ENCODE measurements at regions not wholly inside any gene's neighbourhood (a gene's known extent, or its start where the extent isn't known, plus 50 kb on each side); places are given as distances from the start of the nearest gene placed in this dataset.

DNA sequence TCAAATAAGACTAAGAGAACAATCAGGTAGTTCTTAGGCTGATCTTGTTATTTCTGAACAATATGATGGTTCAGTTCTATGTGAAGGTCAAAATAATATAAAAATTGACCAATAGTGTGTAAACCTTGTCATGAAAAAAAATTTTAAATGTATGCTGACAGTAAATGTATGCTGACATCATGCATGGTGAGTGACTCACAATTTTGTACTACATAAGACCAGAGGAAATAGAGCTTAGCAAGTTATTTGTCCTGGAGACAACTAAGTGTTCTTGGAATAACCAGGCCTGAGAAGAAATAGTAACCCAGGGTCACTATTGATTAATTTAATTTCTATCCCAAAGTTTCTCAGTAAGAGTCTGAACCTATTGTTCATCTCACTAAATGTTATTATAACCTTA, 182.2 kb upstream of the PCDH15 start:
- H3K9me3 Mint-ChIP-seq = peaks cover 4% of the 10 kb centered on the region
- DNase-seq = no peak
- ATAC-seq (ENCODE audit: poor library complexity) = no peak
- H3K36me3 ChIP-seq (ENCODE audit: insufficient read depth, low read length) = no peaks in the 10 kb centered on the region
- no peak overlapping the region for H3K4me3 ChIP-seq (ENCODE audit: low read length)
- ChIA-PET CTCF (no interaction called here), POLR2A (no interaction called here)
- H3K27ac Mint-ChIP-seq = no peak overlapping the region
- no peaks in the 10 kb centered on the region for H3K4me1 ChIP-seq (ENCODE audit: insufficient read depth, low read length)
- no peaks in the 10 kb centered on the region for H3K4me1 Mint-ChIP-seq (ENCODE audit: low read depth)
- no peaks in the 10 kb centered on the region for H3K36me3 Mint-ChIP-seq (ENCODE audit: low read depth)
- no peak overlapping the region for H3K27ac ChIP-seq (ENCODE audit: low read depth in 1 of 2, low read length in 2 of 2)
- intact Hi-C loops (cut with DNase I, micrococcal nuclease) = no loop called here
- TF ChIP-seq, protein P1, sequence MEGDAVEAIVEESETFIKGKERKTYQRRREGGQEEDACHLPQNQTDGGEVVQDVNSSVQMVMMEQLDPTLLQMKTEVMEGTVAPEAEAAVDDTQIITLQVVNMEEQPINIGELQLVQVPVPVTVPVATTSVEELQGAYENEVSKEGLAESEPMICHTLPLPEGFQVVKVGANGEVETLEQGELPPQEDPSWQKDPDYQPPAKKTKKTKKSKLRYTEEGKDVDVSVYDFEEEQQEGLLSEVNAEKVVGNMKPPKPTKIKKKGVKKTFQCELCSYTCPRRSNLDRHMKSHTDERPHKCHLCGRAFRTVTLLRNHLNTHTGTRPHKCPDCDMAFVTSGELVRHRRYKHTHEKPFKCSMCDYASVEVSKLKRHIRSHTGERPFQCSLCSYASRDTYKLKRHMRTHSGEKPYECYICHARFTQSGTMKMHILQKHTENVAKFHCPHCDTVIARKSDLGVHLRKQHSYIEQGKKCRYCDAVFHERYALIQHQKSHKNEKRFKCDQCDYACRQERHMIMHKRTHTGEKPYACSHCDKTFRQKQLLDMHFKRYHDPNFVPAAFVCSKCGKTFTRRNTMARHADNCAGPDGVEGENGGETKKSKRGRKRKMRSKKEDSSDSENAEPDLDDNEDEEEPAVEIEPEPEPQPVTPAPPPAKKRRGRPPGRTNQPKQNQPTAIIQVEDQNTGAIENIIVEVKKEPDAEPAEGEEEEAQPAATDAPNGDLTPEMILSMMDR (IDR thresholded peaks at IDR 0.05) = no peak
- H3K9me3 ChIP-seq (ENCODE audit: control insufficient read depth in 1 of 2, insufficient read depth in 1 of 2, low read length in 2 of 2) = peaks cover 0 to 3% of the 10 kb centered on the region in 2 experiments
- H3K27me3 ChIP-seq (ENCODE audit: control insufficient read depth in 1 of 2, insufficient read depth in 2 of 2, low read length in 2 of 2) = no peaks in the 10 kb centered on the region
- no peak overlapping the region for H3K4me3 Mint-ChIP-seq
- H3K27me3 Mint-ChIP-seq = no peaks in the 10 kb centered on the region

DNA sequence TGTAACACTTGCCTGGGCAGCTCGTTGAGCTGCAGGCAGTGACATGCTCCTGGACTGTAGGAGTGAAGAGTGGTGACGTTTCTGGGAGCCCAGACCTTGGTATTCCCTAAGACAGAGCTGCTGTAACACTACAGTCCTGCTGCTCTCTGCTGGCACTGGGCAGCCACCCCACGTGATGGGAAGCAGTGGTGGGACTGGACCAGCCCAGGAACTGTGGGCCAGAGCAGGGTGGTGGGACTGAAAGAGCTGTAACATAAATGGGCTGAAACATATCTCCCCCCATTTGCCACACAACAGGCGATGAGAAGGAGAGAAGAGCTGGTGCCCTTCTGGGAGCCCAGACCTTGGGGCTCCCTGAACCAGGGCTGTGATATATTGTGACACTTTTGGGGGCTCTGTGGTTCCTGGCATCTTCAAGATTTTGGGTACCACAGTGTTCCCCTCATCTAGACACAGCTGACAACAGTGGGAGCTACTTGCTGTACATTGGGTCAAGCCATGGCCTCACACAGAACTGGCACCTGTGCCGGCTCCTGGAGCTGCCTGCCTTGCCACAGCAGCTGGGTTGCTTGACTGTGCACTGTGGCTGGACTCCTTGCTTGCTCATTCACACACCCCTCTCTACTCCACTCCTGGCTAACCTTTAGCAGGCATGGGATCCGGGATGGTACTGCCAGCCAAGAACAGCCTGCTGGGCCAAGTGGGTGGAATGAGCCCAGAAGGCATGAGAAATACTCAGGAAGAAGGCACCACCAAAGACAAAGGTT, 161.3 kb upstream of the PCDH15 start:
- DNase-seq = no peak

DNA sequence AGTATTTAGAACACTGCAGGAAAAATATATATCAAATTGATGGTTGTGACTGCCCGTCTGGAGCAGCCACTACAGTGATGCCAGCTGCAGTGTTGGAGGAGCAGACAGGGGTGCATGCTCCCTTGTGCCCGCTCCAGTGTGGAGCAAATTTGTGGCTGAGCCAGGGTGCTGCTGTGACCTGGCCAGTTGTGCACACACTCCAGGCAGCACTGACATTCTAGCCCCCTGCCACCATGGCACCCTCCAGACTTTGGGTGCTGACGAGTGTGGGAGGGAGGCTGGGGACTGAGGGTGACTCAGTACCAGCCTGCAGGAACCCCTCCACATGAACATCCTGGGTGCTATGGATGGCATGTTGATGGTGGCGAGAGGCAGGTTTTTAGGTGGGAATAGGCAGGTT, 160.0 kb upstream of the PCDH15 start:
- DNase-seq = no peak
- Mint-ChIP-seq H3K9me3 (peaks cover 3% of the 10 kb centered on the region), H3K4me3 (no peak overlapping the region), H3K27me3 (no peaks in the 10 kb centered on the region), H3K27ac (no peak overlapping the region), H3K4me1 (ENCODE audit: low read depth) (no peaks in the 10 kb centered on the region), H3K36me3 (ENCODE audit: low read depth) (no peaks in the 10 kb centered on the region)
- ATAC-seq (ENCODE audit: poor library complexity) = no peak
- Histone ChIP-seq H3K4me1 (ENCODE audit: insufficient read depth, low read length) (no peaks in the 10 kb centered on the region), H3K27me3 (ENCODE audit: control insufficient read depth in 1 of 2, insufficient read depth in 2 of 2, low read length in 2 of 2) (no peaks in the 10 kb centered on the region), H3K36me3 (ENCODE audit: insufficient read depth, low read length) (no peaks in the 10 kb centered on the region), H3K9me3 (ENCODE audit: control insufficient read depth in 1 of 2, insufficient read depth in 1 of 2, low read length in 2 of 2) (peaks cover 0 to 13% of the 10 kb centered on the region in 2 experiments), H3K27ac (ENCODE audit: low read depth in 1 of 2, low read length in 2 of 2) (no peak overlapping the region), H3K4me3 (ENCODE audit: low read length) (no peak overlapping the region)
- TF ChIP-seq, protein P1 (IDR thresholded peaks at IDR 0.05) = no peak
- ChIA-PET CTCF (no interaction called here), POLR2A (no interaction called here)
- intact Hi-C loops (cut with DNase I, micrococcal nuclease) = no loop called here

More for the DNA sequence above, 161.3 kb upstream of the PCDH15 start:
- Mint-ChIP-seq H3K36me3 (ENCODE audit: low read depth) (no peaks in the 10 kb centered on the region), H3K4me3 (no peak overlapping the region), H3K27ac (no peak overlapping the region), H3K9me3 (peaks cover 3% of the 10 kb centered on the region), H3K27me3 (no peaks in the 10 kb centered on the region), H3K4me1 (ENCODE audit: low read depth) (no peaks in the 10 kb centered on the region)
- ChIA-PET CTCF (no interaction called here), POLR2A (no interaction called here)
- intact Hi-C loops (cut with DNase I, micrococcal nuclease) = no loop called here
- Histone ChIP-seq H3K27ac (ENCODE audit: low read depth in 1 of 2, low read length in 2 of 2) (no peak overlapping the region), H3K4me3 (ENCODE audit: low read length) (no peak overlapping the region), H3K27me3 (ENCODE audit: control insufficient read depth in 1 of 2, insufficient read depth in 2 of 2, low read length in 2 of 2) (no peaks in the 10 kb centered on the region), H3K4me1 (ENCODE audit: insufficient read depth, low read length) (no peaks in the 10 kb centered on the region), H3K36me3 (ENCODE audit: insufficient read depth, low read length) (no peaks in the 10 kb centered on the region), H3K9me3 (ENCODE audit: control insufficient read depth in 1 of 2, insufficient read depth in 1 of 2, low read length in 2 of 2) (peaks cover 0 to 13% of the 10 kb centered on the region in 2 experiments)
- ATAC-seq (ENCODE audit: poor library complexity) = no peak
- TF ChIP-seq, protein P1 (IDR thresholded peaks at IDR 0.05) = no peak
